ENCODE measurements at regions not wholly inside any gene's neighbourhood (a gene's known extent, or its start where the extent isn't known, plus 50 kb on each side); places are given as distances from the start of the nearest gene placed in this dataset.

DNA sequence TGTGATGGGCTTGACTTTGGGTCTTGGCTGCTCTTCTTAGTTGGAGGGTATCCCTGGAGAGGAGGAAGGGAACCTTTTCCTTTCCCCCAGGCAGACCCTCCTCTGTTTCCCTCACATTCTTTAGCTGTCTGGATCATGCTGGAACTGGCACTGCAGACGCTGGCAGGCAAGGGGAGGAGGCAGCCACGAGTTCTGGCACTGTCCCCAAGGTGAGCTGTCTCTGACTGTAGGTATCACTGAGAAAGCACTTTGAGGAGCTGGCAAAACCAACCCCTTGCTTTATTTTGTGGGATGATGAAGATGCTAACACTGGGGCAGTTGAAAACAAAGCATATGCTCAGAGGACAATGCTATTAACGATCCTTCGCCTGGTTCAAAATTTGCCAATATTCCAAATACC, 175.0 kb downstream of the SOX2 start:
- DNase-seq: no peak
- no peaks in the 10 kb centered on the region for H3K4me1 ChIP-seq (ENCODE audit: insufficient read depth)
- no peaks in the 10 kb centered on the region for H4K20me1 ChIP-seq (ENCODE audit: insufficient read depth)
- H3K27me3 ChIP-seq (replicated peaks; ENCODE audit: insufficient read depth): no peaks in the 10 kb centered on the region
- H3K9ac ChIP-seq: no peak overlapping the region
- in situ Hi-C loops (cut with MboI): no loop called here
- H3K4me3 ChIP-seq: no peak overlapping the region
- no peaks in the 10 kb centered on the region for H3F3A ChIP-seq (ENCODE audit: insufficient read depth)
- no peaks in the 10 kb centered on the region for H3K9me2 ChIP-seq (ENCODE audit: insufficient read depth)
- no peak overlapping the region for H3K27ac ChIP-seq
- no peaks in the 10 kb centered on the region for H3K79me2 ChIP-seq (ENCODE audit: insufficient read depth)
- H3K4me2 ChIP-seq (ENCODE audit: unreplicated experiment): no peak overlapping the region
- no peak for TF ChIP-seq EZH2phosphoT487 (IDR thresholded peaks at IDR 0.05; ENCODE audit: insufficient read depth, low read depth)
- TF ChIP-seq EZH2 (IDR thresholded peaks at IDR 0.05; ENCODE audit: insufficient read depth, poor library complexity, severe bottlenecking): no peak
- H3K36me3 ChIP-seq (ENCODE audit: low read depth): no peaks in the 10 kb centered on the region
- H2AFZ ChIP-seq: no peak overlapping the region
- no peaks in the 10 kb centered on the region for H3K9me3 ChIP-seq (ENCODE audit: low read depth)
- WGBS, 2 experiments (ENCODE audit: low coverage in 1 of 2, low lambda C conversion rate in 2 of 2, missing lambda C conversion rate in 2 of 2): 35 to 39% methylated on average over 4 of the region's 4 CpGs

DNA sequence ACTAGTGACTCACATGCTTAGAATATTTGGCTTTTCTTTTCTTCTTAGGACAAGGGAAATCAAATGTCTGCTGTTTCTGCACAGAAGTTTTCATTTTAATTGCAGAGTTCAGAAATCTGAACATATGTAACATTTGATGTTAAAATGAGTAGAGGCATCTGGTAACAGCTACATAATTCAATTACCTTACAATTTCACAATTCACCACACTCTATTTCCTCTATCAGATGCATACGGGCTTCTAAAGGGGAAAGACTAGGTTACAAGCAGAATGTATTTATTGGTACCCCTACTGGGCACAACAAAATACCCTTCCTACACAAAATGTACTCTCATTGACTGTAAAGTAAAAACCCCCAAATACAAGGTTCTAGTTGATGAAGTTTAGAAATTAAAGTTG, 176.0 kb downstream of the SOX2 start:
- Histone ChIP-seq H3K27ac (no peak overlapping the region), H3K4me3 (no peak overlapping the region), H4K20me1 (ENCODE audit: insufficient read depth) (no peaks in the 10 kb centered on the region), H3K9me2 (ENCODE audit: insufficient read depth) (no peaks in the 10 kb centered on the region), H3F3A (ENCODE audit: insufficient read depth) (no peaks in the 10 kb centered on the region), H2AFZ (no peak overlapping the region), H3K9ac (no peak overlapping the region), H3K36me3 (ENCODE audit: low read depth) (no peaks in the 10 kb centered on the region), H3K4me1 (ENCODE audit: insufficient read depth) (no peaks in the 10 kb centered on the region), H3K79me2 (ENCODE audit: insufficient read depth) (no peaks in the 10 kb centered on the region), H3K4me2 (ENCODE audit: unreplicated experiment) (no peak overlapping the region), H3K9me3 (ENCODE audit: low read depth) (no peaks in the 10 kb centered on the region), H3K27me3 (replicated peaks; ENCODE audit: insufficient read depth) (no peaks in the 10 kb centered on the region)
- 9% methylated on average over 1 of the region's 1 CpG for WGBS, 2 experiments (ENCODE audit: low coverage in 1 of 2, low lambda C conversion rate in 2 of 2, missing lambda C conversion rate in 2 of 2)
- in situ Hi-C loops (cut with MboI): no loop called here
- no peak for DNase-seq
- TF ChIP-seq EZH2phosphoT487 (IDR thresholded peaks at IDR 0.05; ENCODE audit: insufficient read depth, low read depth) (no peak), EZH2 (IDR thresholded peaks at IDR 0.05; ENCODE audit: insufficient read depth, poor library complexity, severe bottlenecking) (no peak)

DNA sequence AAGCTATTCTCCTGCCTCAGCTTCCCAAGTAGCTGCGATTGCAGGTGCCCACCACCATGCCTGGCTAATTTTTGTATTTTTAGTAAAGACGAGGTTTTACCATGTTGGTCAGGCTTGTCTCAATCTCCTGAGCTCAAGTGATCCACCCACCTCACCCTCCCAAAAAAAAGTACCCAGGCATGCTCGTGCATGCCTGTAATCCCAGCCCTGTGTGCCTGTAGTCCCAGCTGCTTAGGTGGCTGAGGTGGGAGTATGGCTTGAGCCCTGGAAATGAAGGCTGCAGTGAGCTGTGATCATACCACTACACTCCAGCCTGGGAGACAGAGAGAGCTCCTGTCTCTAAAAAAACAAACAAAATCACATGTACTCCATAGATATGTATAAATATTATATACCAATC, 176.5 kb downstream of the SOX2 start:
- Histone ChIP-seq H3K27me3 (replicated peaks; ENCODE audit: insufficient read depth) (no peaks in the 10 kb centered on the region), H4K20me1 (ENCODE audit: insufficient read depth) (no peaks in the 10 kb centered on the region), H3K4me3 (no peak overlapping the region), H3K4me2 (ENCODE audit: unreplicated experiment) (no peak overlapping the region), H3K9ac (no peak overlapping the region), H3K36me3 (ENCODE audit: low read depth) (no peaks in the 10 kb centered on the region), H3K9me3 (ENCODE audit: low read depth) (no peaks in the 10 kb centered on the region), H3K27ac (no peak overlapping the region), H3K4me1 (ENCODE audit: insufficient read depth) (no peaks in the 10 kb centered on the region), H3K79me2 (ENCODE audit: insufficient read depth) (no peaks in the 10 kb centered on the region), H3F3A (ENCODE audit: insufficient read depth) (no peaks in the 10 kb centered on the region), H3K9me2 (ENCODE audit: insufficient read depth) (no peaks in the 10 kb centered on the region), H2AFZ (no peak overlapping the region)
- no peak for TF ChIP-seq EZH2phosphoT487 (IDR thresholded peaks at IDR 0.05; ENCODE audit: insufficient read depth, low read depth)
- TF ChIP-seq EZH2 (IDR thresholded peaks at IDR 0.05; ENCODE audit: insufficient read depth, poor library complexity, severe bottlenecking): no peak
- in situ Hi-C loops (cut with MboI): no loop called here
- DNase-seq: no peak
- 9 to 18% methylated on average over 3 of the region's 3 CpGs for WGBS, 2 experiments (ENCODE audit: low coverage in 1 of 2, low lambda C conversion rate in 2 of 2, missing lambda C conversion rate in 2 of 2)

DNA sequence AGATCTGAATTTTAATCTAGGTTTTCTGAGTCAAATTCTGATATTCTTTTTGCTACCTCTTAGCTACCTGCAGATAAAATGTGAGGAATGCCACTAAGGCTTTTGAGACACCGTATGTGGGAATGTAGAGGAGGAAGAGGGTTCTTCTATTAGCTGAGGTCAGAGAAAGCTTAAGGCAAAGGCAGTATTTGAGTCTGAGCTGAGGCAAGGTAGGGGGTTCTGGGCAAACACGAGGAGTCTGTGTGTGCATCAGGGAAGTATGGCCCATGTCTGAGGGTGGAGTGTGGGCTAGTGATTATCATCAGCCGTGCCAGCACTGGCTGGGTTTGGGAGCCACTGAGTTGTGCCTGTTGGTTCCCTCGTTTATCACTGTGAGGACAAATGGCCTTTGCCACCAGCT, 181.1 kb downstream of the SOX2 start:
- no peak overlapping the region for H3K9ac ChIP-seq
- no peaks in the 10 kb centered on the region for H3K9me3 ChIP-seq (ENCODE audit: low read depth)
- H3K27ac ChIP-seq: no peak overlapping the region
- H3K27me3 ChIP-seq (replicated peaks; ENCODE audit: insufficient read depth): no peaks in the 10 kb centered on the region
- H3K4me1 ChIP-seq (ENCODE audit: insufficient read depth): no peaks in the 10 kb centered on the region
- WGBS, 2 experiments (ENCODE audit: low coverage in 1 of 2, low lambda C conversion rate in 2 of 2, missing lambda C conversion rate in 2 of 2): 3 to 9% methylated on average over 4 of the region's 4 CpGs
- no peaks in the 10 kb centered on the region for H3K79me2 ChIP-seq (ENCODE audit: insufficient read depth)
- TF ChIP-seq EZH2phosphoT487 (IDR thresholded peaks at IDR 0.05; ENCODE audit: insufficient read depth, low read depth): no peak
- no peak for TF ChIP-seq EZH2 (IDR thresholded peaks at IDR 0.05; ENCODE audit: insufficient read depth, poor library complexity, severe bottlenecking)
- H3K9me2 ChIP-seq (ENCODE audit: insufficient read depth): no peaks in the 10 kb centered on the region
- no peaks in the 10 kb centered on the region for H3F3A ChIP-seq (ENCODE audit: insufficient read depth)
- no peaks in the 10 kb centered on the region for H3K36me3 ChIP-seq (ENCODE audit: low read depth)
- DNase-seq: no peak
- H2AFZ ChIP-seq: no peak overlapping the region
- no peaks in the 10 kb centered on the region for H4K20me1 ChIP-seq (ENCODE audit: insufficient read depth)
- no peak overlapping the region for H3K4me2 ChIP-seq (ENCODE audit: unreplicated experiment)
- no peak overlapping the region for H3K4me3 ChIP-seq
- in situ Hi-C loops (cut with MboI): no loop called here

DNA sequence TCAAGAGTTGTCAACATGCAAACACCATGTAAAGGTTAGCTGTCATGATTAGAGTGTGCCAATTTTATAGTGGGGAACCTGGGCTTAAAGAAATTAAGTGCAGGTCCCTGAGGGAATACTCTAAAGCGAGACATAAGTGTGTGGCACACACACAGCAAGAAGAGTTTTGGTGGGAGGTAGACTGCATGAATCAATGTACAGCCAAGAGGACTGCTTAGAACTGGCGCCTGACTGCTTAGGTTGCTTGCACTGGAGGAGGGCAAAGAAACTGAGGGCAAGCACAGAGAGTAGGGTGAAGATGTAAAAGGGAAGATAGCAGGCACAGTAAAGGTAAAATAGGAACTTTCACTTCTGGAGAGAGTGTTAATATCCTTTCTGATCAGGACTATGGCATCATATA, 184.9 kb downstream of the SOX2 start:
- H3K36me3 ChIP-seq (ENCODE audit: low read depth): no peaks in the 10 kb centered on the region
- H3K9ac ChIP-seq: no peak overlapping the region
- no peak overlapping the region for H3K4me2 ChIP-seq (ENCODE audit: unreplicated experiment)
- in situ Hi-C loops (cut with MboI): no loop called here
- H3K27ac ChIP-seq: no peak overlapping the region
- no peaks in the 10 kb centered on the region for H3K9me2 ChIP-seq (ENCODE audit: insufficient read depth)
- no peak overlapping the region for H2AFZ ChIP-seq
- 22 to 29% methylated on average over 2 of the region's 2 CpGs for WGBS, 2 experiments (ENCODE audit: low coverage in 1 of 2, low lambda C conversion rate in 2 of 2, missing lambda C conversion rate in 2 of 2)
- no peaks in the 10 kb centered on the region for H3K9me3 ChIP-seq (ENCODE audit: low read depth)
- no peaks in the 10 kb centered on the region for H3K4me1 ChIP-seq (ENCODE audit: insufficient read depth)
- H3K27me3 ChIP-seq (replicated peaks; ENCODE audit: insufficient read depth): no peaks in the 10 kb centered on the region
- no peaks in the 10 kb centered on the region for H4K20me1 ChIP-seq (ENCODE audit: insufficient read depth)
- H3K4me3 ChIP-seq: no peak overlapping the region
- no peak for DNase-seq
- no peaks in the 10 kb centered on the region for H3F3A ChIP-seq (ENCODE audit: insufficient read depth)
- no peaks in the 10 kb centered on the region for H3K79me2 ChIP-seq (ENCODE audit: insufficient read depth)
- no peak for TF ChIP-seq EZH2 (IDR thresholded peaks at IDR 0.05; ENCODE audit: insufficient read depth, poor library complexity, severe bottlenecking)
- TF ChIP-seq EZH2phosphoT487 (IDR thresholded peaks at IDR 0.05; ENCODE audit: insufficient read depth, low read depth): no peak

Measured in GM23248 (cell line).